ENCODE measurements at regions not wholly inside any gene's neighbourhood (a gene's known extent, or its start where the extent isn't known, plus 50 kb on each side); places are given as distances from the start of the nearest gene placed in this dataset.

GRCh38 chr5:126334760-126335159 lies 88.4 kb upstream of the GRAMD2B start:
- intact Hi-C loops (cut with micrococcal nuclease): loop anchor here (5.0 to 10.0 kb wide), 2 partner anchors 100 to 922 kb away; no protein-coding TSS in a partner anchor
- Histone ChIP-seq H3K4me2 (ENCODE audit: low read length) (no peak overlapping the region), H3K27me3 (ENCODE audit: low read length) (no peaks in the 10 kb centered on the region), H3K9me3 (ENCODE audit: low read length) (no peaks in the 10 kb centered on the region), H3K27ac (ENCODE audit: low read length) (no peak overlapping the region), H4K20me1 (ENCODE audit: low read length) (no peaks in the 10 kb centered on the region), H2AFZ (ENCODE audit: low read length) (no peak overlapping the region), H3K36me3 (ENCODE audit: low read depth, low read length) (no peaks in the 10 kb centered on the region), H3F3A (ENCODE audit: low read length, unreplicated experiment) (no peaks in the 10 kb centered on the region), H3K9me2 (replicated peaks; ENCODE audit: low read length) (no peaks in the 10 kb centered on the region), H3K4me1 (ENCODE audit: insufficient read depth, low read length) (peaks cover 9% of the 10 kb centered on the region; the same call in 1 of the 2 replicates), H3K79me2 (ENCODE audit: low read length) (no peaks in the 10 kb centered on the region), H3K9ac (ENCODE audit: low read length) (no peak overlapping the region), H3K4me3 (ENCODE audit: low read length) (no peak overlapping the region)
- CTCF ChIA-PET: no interaction called here
- no peak for ATAC-seq
- TF ChIP-seq CTCF (conservative IDR thresholded peaks at IDR 0.05; ENCODE audit: low read depth, low read length): no peak
- TF ChIP-seq EZH2 (IDR thresholded peaks at IDR 0.05; ENCODE audit: low read length, unreplicated experiment): no peak
- TF ChIP-seq EZH2phosphoT487 (IDR thresholded peaks at IDR 0.05; ENCODE audit: borderline replicate concordance, low read length): no peak
- no TSS peak for BruUV-seq (replicated peaks)
- POLR2A ChIA-PET (ENCODE audit: unreplicated experiment): no interaction called here
- DNase-seq: no peak

DNA sequence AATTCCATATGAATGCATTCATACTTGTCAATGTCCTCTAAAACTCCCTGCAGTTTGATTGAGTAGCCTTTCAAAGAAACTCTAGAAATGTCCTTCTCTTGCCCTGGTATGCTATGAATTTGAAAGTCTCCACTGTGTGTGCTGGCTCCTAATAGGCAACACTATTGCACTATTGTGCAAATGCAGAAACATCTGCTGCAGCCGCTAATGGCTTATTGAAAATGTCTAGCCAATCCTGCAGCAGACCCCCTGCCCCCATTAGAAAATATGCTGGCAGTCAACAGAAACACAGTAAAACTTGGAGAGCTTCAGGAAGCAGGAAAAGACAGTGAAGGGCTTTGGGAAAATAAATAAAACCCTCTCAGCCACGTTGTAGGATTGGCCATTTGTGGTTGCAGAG lies 87.3 kb upstream of the GRAMD2B start:
- Histone ChIP-seq H4K20me1 (ENCODE audit: low read length) (no peaks in the 10 kb centered on the region), H3K4me3 (ENCODE audit: low read length) (no peak overlapping the region), H3K27me3 (ENCODE audit: low read length) (no peaks in the 10 kb centered on the region), H3K79me2 (ENCODE audit: low read length) (no peaks in the 10 kb centered on the region), H3K9me2 (replicated peaks; ENCODE audit: low read length) (no peaks in the 10 kb centered on the region), H3K4me1 (ENCODE audit: insufficient read depth, low read length) (peaks cover 10% of the 10 kb centered on the region; the same call in 1 of the 2 replicates), H3F3A (ENCODE audit: low read length, unreplicated experiment) (no peaks in the 10 kb centered on the region), H3K9me3 (ENCODE audit: low read length) (no peaks in the 10 kb centered on the region), H3K4me2 (ENCODE audit: low read length) (no peak overlapping the region), H3K9ac (ENCODE audit: low read length) (no peak overlapping the region), H3K27ac (ENCODE audit: low read length) (no peak overlapping the region), H2AFZ (ENCODE audit: low read length) (no peak overlapping the region), H3K36me3 (ENCODE audit: low read depth, low read length) (no peaks in the 10 kb centered on the region)
- CTCF ChIA-PET: no interaction called here
- POLR2A ChIA-PET (ENCODE audit: unreplicated experiment): no interaction called here
- no peak for DNase-seq
- no TSS peak for BruUV-seq (replicated peaks)
- intact Hi-C loops (cut with micrococcal nuclease): loop anchor here (5.0 to 10.0 kb wide), 2 partner anchors 101 to 924 kb away; no protein-coding TSS in a partner anchor
- no peak for ATAC-seq
- no peak for TF ChIP-seq EZH2 (IDR thresholded peaks at IDR 0.05; ENCODE audit: low read length, unreplicated experiment)
- no peak for TF ChIP-seq EZH2phosphoT487 (IDR thresholded peaks at IDR 0.05; ENCODE audit: borderline replicate concordance, low read length)
- no peak for TF ChIP-seq CTCF (conservative IDR thresholded peaks at IDR 0.05; ENCODE audit: low read depth, low read length)

GRCh38 chr5:126338635-126339034 lies 84.6 kb upstream of the GRAMD2B start:
- Histone ChIP-seq H3K79me2 (ENCODE audit: low read length) (no peaks in the 10 kb centered on the region), H3K36me3 (ENCODE audit: low read depth, low read length) (no peaks in the 10 kb centered on the region), H3K4me2 (ENCODE audit: low read length) (peak overlapping the region; percentile 33; the same call in 1 of the 2 replicates), H3K9ac (ENCODE audit: low read length) (no peak overlapping the region), H3K27me3 (ENCODE audit: low read length) (no peaks in the 10 kb centered on the region), H3K27ac (ENCODE audit: low read length) (no peak overlapping the region), H4K20me1 (ENCODE audit: low read length) (no peaks in the 10 kb centered on the region), H3K9me2 (replicated peaks; ENCODE audit: low read length) (no peaks in the 10 kb centered on the region), H3F3A (ENCODE audit: low read length, unreplicated experiment) (no peaks in the 10 kb centered on the region), H3K9me3 (ENCODE audit: low read length) (no peaks in the 10 kb centered on the region), H2AFZ (ENCODE audit: low read length) (peak overlapping the region; percentile 65), H3K4me1 (ENCODE audit: insufficient read depth, low read length) (peaks cover 34% of the 10 kb centered on the region), H3K4me3 (ENCODE audit: low read length) (no peak overlapping the region)
- no TSS peak for BruUV-seq (replicated peaks)
- TF ChIP-seq EZH2 (IDR thresholded peaks at IDR 0.05; ENCODE audit: low read length, unreplicated experiment) (no peak), CTCF (conservative IDR thresholded peaks at IDR 0.05; ENCODE audit: low read depth, low read length) (no peak), EZH2phosphoT487 (IDR thresholded peaks at IDR 0.05; ENCODE audit: borderline replicate concordance, low read length) (no peak)
- intact Hi-C loops (cut with micrococcal nuclease): loop anchor here (1.0 to 10.0 kb wide), 4 partner anchors 104 to 926 kb away; partner anchors contain the start of gene ALDH7A1
- ChIA-PET POLR2A (ENCODE audit: unreplicated experiment) (no interaction called here), CTCF (interaction anchor here (0.7 to 2.5 kb wide), 2 partner anchors 132 to 200 kb away, joined by 3 to 16 read pairs; no protein-coding TSS in a partner anchor)
- DNase-seq (no peak), ATAC-seq (no peak)
